ENCODE measurements at regions not wholly inside any gene's neighbourhood (a gene's known extent, or its start where the extent isn't known, plus 50 kb on each side); places are given as distances from the start of the nearest gene placed in this dataset.

- no peak overlapping the region for H3K4me3 ChIP-seq (replicated peaks; ENCODE audit: low read depth, low read length)
- DNase-seq (ENCODE audit: low read depth): peak; percentile 80
Observed at GRCh38 chr21:27734146-27734545, 767.3 kb upstream of the ADAMTS5 start.

GRCh38 chr21:27725916-27726315, 759.0 kb upstream of the ADAMTS5 start:
- DNase-seq (ENCODE audit: low read depth): no peak
- H3K4me3 ChIP-seq (replicated peaks; ENCODE audit: low read depth, low read length): no peak overlapping the region
- TF ChIP-seq CTCF (IDR thresholded peaks at IDR 0.05; ENCODE audit: low read length, missing control alignments): no peak

More at GRCh38 chr21:27734146-27734545, 767.3 kb upstream of the ADAMTS5 start:
- no peak for TF ChIP-seq CTCF (IDR thresholded peaks at IDR 0.05; ENCODE audit: low read length, missing control alignments)

- no peak overlapping the region for H3K4me3 ChIP-seq (replicated peaks; ENCODE audit: low read depth, low read length)
- TF ChIP-seq CTCF (IDR thresholded peaks at IDR 0.05; ENCODE audit: low read length, missing control alignments): no peak
- DNase-seq (ENCODE audit: low read depth): no peak
Observed at GRCh38 chr21:27722095-27722494, 755.2 kb upstream of the ADAMTS5 start.

- no peak for DNase-seq (ENCODE audit: low read depth)
- H3K4me3 ChIP-seq (replicated peaks; ENCODE audit: low read depth, low read length): no peak overlapping the region
- no peak for TF ChIP-seq CTCF (IDR thresholded peaks at IDR 0.05; ENCODE audit: low read length, missing control alignments)
Observed at GRCh38 chr21:27721675-27722074, 754.8 kb upstream of the ADAMTS5 start.

- TF ChIP-seq CTCF (IDR thresholded peaks at IDR 0.05; ENCODE audit: low read length, missing control alignments): no peak
- DNase-seq (ENCODE audit: low read depth): no peak
- H3K4me3 ChIP-seq (replicated peaks; ENCODE audit: low read depth, low read length): no peak overlapping the region
Observed at GRCh38 chr21:27719226-27719625, 752.3 kb upstream of the ADAMTS5 start.

- no peak overlapping the region for H3K4me3 ChIP-seq (replicated peaks; ENCODE audit: low read depth, low read length)
- no peak for TF ChIP-seq CTCF (IDR thresholded peaks at IDR 0.05; ENCODE audit: low read length, missing control alignments)
- DNase-seq (ENCODE audit: low read depth): no peak
Observed at GRCh38 chr21:27715131-27715530, 748.2 kb upstream of the ADAMTS5 start.
